ENCODE measurements at regions not wholly inside any gene's neighbourhood (a gene's known extent, or its start where the extent isn't known, plus 50 kb on each side); places are given as distances from the start of the nearest gene placed in this dataset.
"Not testable (repeated sequence)": the region's sequence is repeated elsewhere in the genome, so short reads cannot be mapped to it uniquely, and the experiment has no call there.

- H3K27ac ChIP-seq (ENCODE audit: extremely low read depth, low read depth, low read length); DNase-seq (ENCODE audit: extremely low read depth in 1 of 4, low spot score in 3 of 4); H3K9me1 ChIP-seq (ENCODE audit: control insufficient read depth, insufficient read depth, low read length); H3K4me3 ChIP-seq; H3K9ac ChIP-seq (ENCODE audit: insufficient read depth in 1 of 2, low read depth in 2 of 2, low read length in 2 of 2); H3K79me2 ChIP-seq (ENCODE audit: control insufficient read depth, insufficient read depth, low read length); H3K4me1 ChIP-seq (replicated peaks in 1 of 2; ENCODE audit: control insufficient read depth in 2 of 2, insufficient read depth in 2 of 2, low read length in 2 of 2); ATAC-seq; POLR2A ChIA-PET; BruUV-seq (replicated peaks); FAIRE-seq; H3K27me3 ChIP-seq (ENCODE audit: control insufficient read depth in 2 of 2, insufficient read depth in 2 of 2, low read length in 2 of 2); in situ Hi-C loops (cut with MboI); CTCF ChIA-PET (ENCODE audit: low intra/inter-chr PET ratio); H2AFZ ChIP-seq (ENCODE audit: low read depth, low read length); H3K4me2 ChIP-seq (ENCODE audit: insufficient read depth, low read length); H4K20me1 ChIP-seq (replicated peaks; ENCODE audit: control insufficient read depth, insufficient read depth, low read length); intact Hi-C loops (cut with micrococcal nuclease): not testable (repeated sequence)
- 89% methylated on average over 4 of the region's 4 CpGs for WGBS (ENCODE audit: insufficient coverage, low coverage, missing lambda C conversion rate)
- peaks cover 16% of the 10 kb centered on the region for H3K36me3 ChIP-seq (ENCODE audit: control insufficient read depth, insufficient read depth, low read length)
- H3K9me3 ChIP-seq (replicated peaks; ENCODE audit: control insufficient read depth, insufficient read depth, low read depth, low read length), result peaks cover 12% of the 10 kb centered on the region
- peak in 1 of 2 experiments; percentile 20; a peak in 1 of 3 replicates for TF ChIP-seq CBX3 (IDR thresholded peaks at IDR 0.05; ENCODE audit: borderline replicate concordance in 1 of 2, low read length in 2 of 2)
Observed at GRCh38 chr6:68085599-68085998, 549.5 kb upstream of the ADGRB3 start.

- peak; percentile 43; the same call in 1 of the 3 replicates for ATAC-seq
- Histone ChIP-seq H3K27me3 (ENCODE audit: control insufficient read depth in 2 of 2, insufficient read depth in 2 of 2, low read length in 2 of 2) (no peaks in the 10 kb centered on the region), H4K20me1 (replicated peaks; ENCODE audit: control insufficient read depth, insufficient read depth, low read length) (no peaks in the 10 kb centered on the region), H3K4me2 (ENCODE audit: insufficient read depth, low read length) (no peak overlapping the region), H3K79me2 (ENCODE audit: control insufficient read depth, insufficient read depth, low read length) (peaks cover 17% of the 10 kb centered on the region), H3K36me3 (ENCODE audit: control insufficient read depth, insufficient read depth, low read length) (peaks cover 16% of the 10 kb centered on the region), H3K27ac (ENCODE audit: extremely low read depth, low read depth, low read length) (no peak overlapping the region), H2AFZ (ENCODE audit: low read depth, low read length) (no peak overlapping the region), H3K9me3 (replicated peaks; ENCODE audit: control insufficient read depth, insufficient read depth, low read depth, low read length) (peaks cover 19% of the 10 kb centered on the region), H3K9ac (ENCODE audit: insufficient read depth in 1 of 2, low read depth in 2 of 2, low read length in 2 of 2) (no peak overlapping the region), H3K4me3 (no peak overlapping the region), H3K9me1 (ENCODE audit: control insufficient read depth, insufficient read depth, low read length) (no peaks in the 10 kb centered on the region), H3K4me1 (replicated peaks in 1 of 2; ENCODE audit: control insufficient read depth in 2 of 2, insufficient read depth in 2 of 2, low read length in 2 of 2) (no peaks in the 10 kb centered on the region; a peak in 1 of 5 replicates)
- in situ Hi-C loops (cut with MboI), result no loop called here
- TF ChIP-seq PTRF (tag; IDR thresholded peaks at IDR 0.05) (no peak), ZFP30 (CRISPR knock-in tag; IDR thresholded peaks at IDR 0.05; ENCODE audit: borderline replicate concordance) (no peak), TEAD4 (IDR thresholded peaks at IDR 0.05; ENCODE audit: low read length) (no peak), TEAD4 (CRISPR knock-in tag; IDR thresholded peaks at IDR 0.05; ENCODE audit: borderline replicate concordance) (no peak), TRIM28 (IDR thresholded peaks at IDR 0.05) (no peak), SMAD2 (IDR thresholded peaks at IDR 0.05; ENCODE audit: low read depth, low read length) (no peak), THAP7 (CRISPR knock-in tag; IDR thresholded peaks at IDR 0.05) (no peak), ZKSCAN1 (IDR thresholded peaks at IDR 0.05; ENCODE audit: low read depth, low read length) (no peak)
- no peak for DNase-seq (ENCODE audit: extremely low read depth in 1 of 4, low spot score in 3 of 4)
- no TSS peak for BruUV-seq (replicated peaks)
- intact Hi-C loops (cut with micrococcal nuclease), result no loop called here
- POLR2A ChIA-PET, result no interaction called here
- no peak for FAIRE-seq
- CTCF ChIA-PET (ENCODE audit: low intra/inter-chr PET ratio), result no interaction called here
Observed at GRCh38 chr6:68082086-68082485, 553.0 kb upstream of the ADGRB3 start.

Measured in K562 (cell line).